ENCODE measurements at regions not wholly inside any gene's neighbourhood (a gene's known extent, or its start where the extent isn't known, plus 50 kb on each side); places are given as distances from the start of the nearest gene placed in this dataset.

DNA sequence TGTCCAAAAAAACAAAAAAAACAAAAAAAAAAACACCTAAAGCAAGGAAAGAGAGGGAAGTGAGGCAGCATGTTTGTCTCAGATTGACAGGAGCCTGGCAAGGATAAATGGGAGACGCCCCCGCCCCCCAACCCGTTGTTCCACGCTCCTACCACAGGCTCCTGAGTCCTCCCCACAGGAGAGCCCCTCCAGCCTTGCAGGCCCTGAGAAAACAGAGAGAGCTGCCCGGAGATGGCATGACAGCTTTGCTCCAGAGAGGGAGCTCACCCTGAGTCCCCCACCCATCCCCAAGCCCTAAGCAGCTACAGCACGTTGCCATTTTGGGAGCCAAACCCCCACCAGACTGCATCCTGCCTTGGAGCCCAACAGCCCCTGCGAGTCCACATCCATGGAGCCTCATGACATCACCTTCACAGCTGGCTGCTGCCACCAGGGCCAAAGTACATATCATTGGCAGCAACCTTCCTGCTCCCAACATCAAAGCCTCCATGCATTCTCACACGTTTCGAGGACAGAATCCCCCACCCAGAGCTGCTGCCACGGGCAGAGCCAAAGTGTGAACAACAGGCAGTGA is 1283.3 kb downstream of the TYW1 start:
- Histone ChIP-seq H3K27me3 (ENCODE audit: control insufficient read depth in 5 of 5, insufficient read depth in 4 of 5, low read length in 5 of 5) (peaks cover 0 to 2% (median 0%) of the 10 kb centered on the region in 5 donors), H3K9ac (ENCODE audit: low read length in 5 of 5) (no peak overlapping the region), H3K9me3 (ENCODE audit: control insufficient read depth in 5 of 5, low read length in 5 of 5) (peaks cover 0 to 10% (median 0%) of the 10 kb centered on the region in 5 donors), H3K27ac (ENCODE audit: low read depth, low read length) (no peak overlapping the region), H3K4me3 (ENCODE audit: low read depth in 1 of 5, low read length in 5 of 5) (no peak overlapping the region), H3K36me3 (ENCODE audit: control insufficient read depth in 5 of 5, insufficient read depth in 5 of 5, low read length in 5 of 5) (no peaks in the 10 kb centered on the region), H3K4me1 (ENCODE audit: control insufficient read depth in 5 of 5, insufficient read depth in 5 of 5, low read length in 5 of 5) (no peaks in the 10 kb centered on the region)

DNA sequence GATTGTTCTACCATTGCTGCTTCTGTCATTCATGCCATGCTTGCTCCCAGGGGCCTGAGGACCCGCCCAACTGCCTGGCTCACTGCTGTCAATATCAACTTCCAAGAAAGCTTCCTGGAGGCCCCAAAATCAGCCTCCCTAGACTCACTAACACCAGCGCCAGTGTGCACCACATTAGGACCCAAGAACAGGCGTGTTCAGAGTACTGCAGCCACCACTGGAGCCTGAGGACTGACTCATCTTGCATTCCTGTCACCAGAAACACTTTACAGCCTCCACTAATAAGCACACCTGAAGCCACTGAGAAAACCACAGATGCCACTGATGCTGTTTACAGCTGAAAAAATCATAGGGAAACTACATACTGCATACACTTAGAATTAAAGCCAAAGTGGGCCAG is 1284.3 kb downstream of the TYW1 start:
- Histone ChIP-seq H3K9ac (ENCODE audit: low read length in 5 of 5) (no peak overlapping the region), H3K4me1 (ENCODE audit: control insufficient read depth in 5 of 5, insufficient read depth in 5 of 5, low read length in 5 of 5) (no peaks in the 10 kb centered on the region), H3K36me3 (ENCODE audit: control insufficient read depth in 5 of 5, insufficient read depth in 5 of 5, low read length in 5 of 5) (no peaks in the 10 kb centered on the region), H3K4me3 (ENCODE audit: low read depth in 1 of 5, low read length in 5 of 5) (no peak overlapping the region), H3K27me3 (ENCODE audit: control insufficient read depth in 5 of 5, insufficient read depth in 4 of 5, low read length in 5 of 5) (peaks cover 0 to 2% (median 0%) of the 10 kb centered on the region in 5 donors), H3K27ac (ENCODE audit: low read depth, low read length) (no peak overlapping the region), H3K9me3 (ENCODE audit: control insufficient read depth in 5 of 5, low read length in 5 of 5) (peaks cover 0 to 14% (median 2%) of the 10 kb centered on the region in 5 donors)

DNA sequence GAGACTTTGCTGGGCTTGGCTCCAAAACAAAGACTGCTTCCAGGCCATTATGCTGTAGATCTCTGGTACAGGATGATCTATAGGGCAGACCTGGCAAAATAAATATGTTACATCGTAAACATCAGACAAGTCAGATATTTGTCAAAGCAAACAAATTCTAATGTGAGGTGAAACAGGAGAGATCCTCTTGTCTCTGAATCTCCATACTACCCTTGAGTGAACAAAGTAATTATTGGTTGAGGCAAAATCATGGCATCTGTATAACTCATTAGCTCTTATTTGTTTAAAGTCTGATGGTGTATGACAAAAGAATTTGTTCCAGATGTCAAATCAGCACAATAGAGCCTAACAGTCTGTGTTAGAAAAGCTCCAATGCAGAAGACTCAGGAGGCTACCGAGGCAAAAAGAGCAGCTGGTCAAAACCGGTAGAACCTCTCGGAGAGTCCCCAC is 1291.5 kb downstream of the TYW1 start:
- Histone ChIP-seq H3K9ac (ENCODE audit: low read length in 5 of 5) (no peak overlapping the region), H3K27me3 (ENCODE audit: control insufficient read depth in 5 of 5, insufficient read depth in 4 of 5, low read length in 5 of 5) (no peaks in the 10 kb centered on the region), H3K4me3 (ENCODE audit: low read depth in 1 of 5, low read length in 5 of 5) (no peak overlapping the region), H3K4me1 (ENCODE audit: control insufficient read depth in 5 of 5, insufficient read depth in 5 of 5, low read length in 5 of 5) (no peaks in the 10 kb centered on the region), H3K36me3 (ENCODE audit: control insufficient read depth in 5 of 5, insufficient read depth in 5 of 5, low read length in 5 of 5) (no peaks in the 10 kb centered on the region), H3K27ac (ENCODE audit: low read depth, low read length) (no peak overlapping the region), H3K9me3 (ENCODE audit: control insufficient read depth in 5 of 5, low read length in 5 of 5) (peaks cover 0 to 21% (median 8%) of the 10 kb centered on the region in 5 donors)

DNA sequence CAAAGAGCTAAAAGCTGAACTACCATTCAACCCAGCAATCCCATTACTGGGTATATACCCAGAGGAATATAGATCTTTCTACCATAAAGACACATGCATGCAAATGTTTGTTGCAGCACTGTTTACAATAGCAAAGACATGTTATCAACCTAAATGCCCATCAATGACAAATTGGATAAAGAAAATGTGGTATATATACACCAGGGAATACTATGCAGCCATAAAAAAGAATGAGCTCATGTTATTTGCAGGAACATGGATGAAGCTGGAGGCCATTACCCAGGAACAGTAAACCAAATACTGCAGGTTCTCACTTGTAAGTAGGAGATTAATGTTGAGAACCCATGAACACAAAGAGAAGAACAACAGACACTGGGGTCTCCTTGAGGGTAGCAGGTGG is 1295.1 kb downstream of the TYW1 start:
- H3K4me1 ChIP-seq (ENCODE audit: control insufficient read depth in 5 of 5, insufficient read depth in 5 of 5, low read length in 5 of 5), result no peaks in the 10 kb centered on the region
- H3K9me3 ChIP-seq (ENCODE audit: control insufficient read depth in 5 of 5, low read length in 5 of 5), result peaks cover 0 to 5% (median 3%) of the 10 kb centered on the region in 5 donors
- H3K4me3 ChIP-seq (ENCODE audit: low read depth in 1 of 5, low read length in 5 of 5), result no peak overlapping the region
- H3K27me3 ChIP-seq (ENCODE audit: control insufficient read depth in 5 of 5, insufficient read depth in 4 of 5, low read length in 5 of 5), result no peaks in the 10 kb centered on the region
- H3K9ac ChIP-seq (ENCODE audit: low read length in 5 of 5), result no peak overlapping the region
- H3K27ac ChIP-seq (ENCODE audit: low read depth, low read length), result no peak overlapping the region
- no peaks in the 10 kb centered on the region for H3K36me3 ChIP-seq (ENCODE audit: control insufficient read depth in 5 of 5, insufficient read depth in 5 of 5, low read length in 5 of 5)

DNA sequence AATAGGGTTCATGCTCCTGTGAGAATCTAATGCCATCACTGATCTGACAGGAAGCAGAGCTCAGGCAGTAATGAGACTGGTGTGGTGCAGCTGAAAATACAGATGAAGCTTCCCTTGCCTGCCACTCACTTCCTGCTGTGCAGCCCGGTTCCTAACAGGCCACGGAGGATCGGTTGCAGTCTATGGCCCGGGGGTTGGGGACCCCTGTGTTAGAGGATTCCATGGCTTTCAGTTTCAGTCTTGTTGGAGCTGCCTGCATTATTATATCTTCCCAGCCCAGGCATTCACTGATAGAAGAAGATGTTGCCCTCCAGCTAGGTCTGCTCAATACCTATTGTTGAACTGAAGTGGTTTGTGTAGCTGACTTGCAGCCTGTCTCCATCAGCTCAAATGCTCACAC is 1298.8 kb downstream of the TYW1 start:
- H3K36me3 ChIP-seq (ENCODE audit: control insufficient read depth in 5 of 5, insufficient read depth in 5 of 5, low read length in 5 of 5), result no peaks in the 10 kb centered on the region
- H3K27me3 ChIP-seq (ENCODE audit: control insufficient read depth in 5 of 5, insufficient read depth in 4 of 5, low read length in 5 of 5), result no peaks in the 10 kb centered on the region
- no peaks in the 10 kb centered on the region for H3K4me1 ChIP-seq (ENCODE audit: control insufficient read depth in 5 of 5, insufficient read depth in 5 of 5, low read length in 5 of 5)
- H3K9me3 ChIP-seq (ENCODE audit: control insufficient read depth in 5 of 5, low read length in 5 of 5), result peaks cover 0 to 3% (median 0%) of the 10 kb centered on the region in 5 donors
- H3K4me3 ChIP-seq (ENCODE audit: low read depth in 1 of 5, low read length in 5 of 5), result no peak overlapping the region
- H3K9ac ChIP-seq (ENCODE audit: low read length in 5 of 5), result no peak overlapping the region
- H3K27ac ChIP-seq (ENCODE audit: low read depth, low read length), result no peak overlapping the region

DNA sequence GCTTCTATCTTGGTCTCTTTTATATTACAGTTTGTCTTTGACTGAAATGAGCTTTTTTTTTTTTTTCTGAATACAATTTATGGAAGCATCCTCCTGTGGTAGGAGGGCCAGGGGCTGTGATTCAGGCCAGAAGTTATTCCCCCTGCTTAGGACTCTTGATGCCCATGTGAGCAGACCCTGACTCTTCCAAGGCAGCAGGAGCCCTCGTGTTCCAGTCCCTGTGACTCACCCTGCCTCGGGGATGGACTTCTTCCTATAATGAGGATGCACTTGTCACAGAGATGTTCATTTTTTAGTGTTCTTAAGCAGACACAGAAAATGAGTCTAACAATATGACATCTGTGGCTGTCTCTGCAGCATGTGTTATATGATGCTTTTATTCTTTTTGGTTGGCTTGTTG is 1293.7 kb upstream of the AUTS2 start:
- H3K4me1 ChIP-seq (ENCODE audit: control insufficient read depth in 5 of 5, insufficient read depth in 5 of 5, low read length in 5 of 5), result no peaks in the 10 kb centered on the region
- H3K4me3 ChIP-seq (ENCODE audit: low read depth in 1 of 5, low read length in 5 of 5), result no peak overlapping the region
- H3K27ac ChIP-seq (ENCODE audit: low read depth, low read length), result no peak overlapping the region
- peaks cover 0 to 3% (median 0%) of the 10 kb centered on the region in 5 donors for H3K9me3 ChIP-seq (ENCODE audit: control insufficient read depth in 5 of 5, low read length in 5 of 5)
- H3K27me3 ChIP-seq (ENCODE audit: control insufficient read depth in 5 of 5, insufficient read depth in 4 of 5, low read length in 5 of 5), result peaks cover 0 to 2% (median 0%) of the 10 kb centered on the region in 5 donors
- H3K9ac ChIP-seq (ENCODE audit: low read length in 5 of 5), result no peak overlapping the region
- no peaks in the 10 kb centered on the region for H3K36me3 ChIP-seq (ENCODE audit: control insufficient read depth in 5 of 5, insufficient read depth in 5 of 5, low read length in 5 of 5)

DNA sequence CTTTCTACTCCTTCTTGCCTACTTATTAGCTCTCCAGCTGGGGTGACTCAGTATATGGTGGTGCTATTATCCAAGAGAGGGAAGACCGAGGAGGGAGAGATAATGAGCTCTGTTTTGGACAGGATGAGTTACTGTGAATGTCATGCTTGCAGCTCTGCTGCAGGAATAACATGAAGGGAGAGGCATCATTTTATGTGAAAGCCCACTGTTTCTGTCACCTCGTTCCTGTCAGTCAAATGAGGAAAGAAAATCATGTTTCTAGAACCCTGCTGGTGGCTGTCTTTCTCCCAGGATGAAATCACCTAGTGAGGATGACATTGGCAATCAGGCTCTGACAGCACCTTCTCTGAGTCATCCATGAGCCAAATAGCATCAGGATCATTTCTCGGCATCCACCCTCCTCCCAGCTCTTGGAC is 1291.6 kb upstream of the AUTS2 start:
- Histone ChIP-seq H3K9me3 (ENCODE audit: control insufficient read depth in 5 of 5, low read length in 5 of 5) (peaks cover 0 to under 1% (median 0%) of the 10 kb centered on the region in 5 donors), H3K36me3 (ENCODE audit: control insufficient read depth in 5 of 5, insufficient read depth in 5 of 5, low read length in 5 of 5) (no peaks in the 10 kb centered on the region), H3K27me3 (ENCODE audit: control insufficient read depth in 5 of 5, insufficient read depth in 4 of 5, low read length in 5 of 5) (peaks cover 0 to 2% (median 0%) of the 10 kb centered on the region in 5 donors), H3K9ac (ENCODE audit: low read length in 5 of 5) (no peak overlapping the region), H3K27ac (ENCODE audit: low read depth, low read length) (no peak overlapping the region), H3K4me3 (ENCODE audit: low read depth in 1 of 5, low read length in 5 of 5) (no peak overlapping the region), H3K4me1 (ENCODE audit: control insufficient read depth in 5 of 5, insufficient read depth in 5 of 5, low read length in 5 of 5) (no peaks in the 10 kb centered on the region)

DNA sequence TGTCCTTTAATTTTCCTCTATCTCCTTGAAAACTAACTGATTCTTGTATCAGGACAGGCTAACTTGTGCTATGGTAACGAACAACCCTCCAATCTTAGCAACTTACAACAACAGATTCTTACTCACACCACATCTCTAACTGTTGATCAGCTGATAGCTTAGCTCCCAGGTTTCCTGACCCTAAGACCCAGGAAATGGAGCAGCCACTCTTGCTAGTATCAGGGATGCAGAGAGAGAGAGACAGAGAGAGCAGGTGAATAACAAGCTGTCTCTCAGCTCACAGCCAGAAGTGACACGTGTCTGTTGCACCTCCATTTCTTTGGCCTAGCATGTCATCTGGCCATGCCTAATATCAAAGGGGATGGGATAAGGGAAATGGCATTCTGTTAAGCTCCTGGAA is 1289.0 kb upstream of the AUTS2 start:
- Histone ChIP-seq H3K9me3 (ENCODE audit: control insufficient read depth in 5 of 5, low read length in 5 of 5) (no peaks in the 10 kb centered on the region), H3K4me3 (ENCODE audit: low read depth in 1 of 5, low read length in 5 of 5) (no peak overlapping the region), H3K9ac (ENCODE audit: low read length in 5 of 5) (no peak overlapping the region), H3K36me3 (ENCODE audit: control insufficient read depth in 5 of 5, insufficient read depth in 5 of 5, low read length in 5 of 5) (no peaks in the 10 kb centered on the region), H3K27me3 (ENCODE audit: control insufficient read depth in 5 of 5, insufficient read depth in 4 of 5, low read length in 5 of 5) (peaks cover 0 to 5% (median 2%) of the 10 kb centered on the region in 5 donors), H3K27ac (ENCODE audit: low read depth, low read length) (no peak overlapping the region), H3K4me1 (ENCODE audit: control insufficient read depth in 5 of 5, insufficient read depth in 5 of 5, low read length in 5 of 5) (peaks cover 0 to 2% (median 0%) of the 10 kb centered on the region in 5 donors)

DNA sequence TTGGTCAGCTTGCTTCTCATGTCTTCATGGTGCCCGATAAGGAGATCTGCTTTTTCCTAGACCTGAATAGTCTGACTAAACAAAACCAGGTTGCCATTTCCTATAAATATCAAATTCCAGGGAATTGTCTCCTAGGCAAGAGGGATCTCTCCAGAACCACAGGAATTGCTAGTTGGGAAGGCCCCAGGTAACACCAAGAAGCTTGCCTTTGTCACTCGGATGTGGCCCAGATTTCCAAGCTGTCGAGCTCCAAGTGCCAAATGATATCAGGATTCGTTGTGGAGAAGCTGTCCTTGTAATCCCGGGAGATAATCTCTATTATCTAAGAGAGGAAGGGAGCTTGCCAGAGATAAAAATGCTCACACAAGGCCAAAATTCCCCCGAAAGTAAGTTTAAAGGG is 1288.5 kb upstream of the AUTS2 start:
- Histone ChIP-seq H3K27ac (ENCODE audit: low read depth, low read length) (no peak overlapping the region), H3K9ac (ENCODE audit: low read length in 5 of 5) (no peak overlapping the region), H3K9me3 (ENCODE audit: control insufficient read depth in 5 of 5, low read length in 5 of 5) (no peaks in the 10 kb centered on the region), H3K4me1 (ENCODE audit: control insufficient read depth in 5 of 5, insufficient read depth in 5 of 5, low read length in 5 of 5) (peaks cover 0 to 5% (median 0%) of the 10 kb centered on the region in 5 donors), H3K36me3 (ENCODE audit: control insufficient read depth in 5 of 5, insufficient read depth in 5 of 5, low read length in 5 of 5) (no peaks in the 10 kb centered on the region), H3K4me3 (ENCODE audit: low read depth in 1 of 5, low read length in 5 of 5) (no peak overlapping the region), H3K27me3 (ENCODE audit: control insufficient read depth in 5 of 5, insufficient read depth in 4 of 5, low read length in 5 of 5) (peaks cover 0 to 7% (median 4%) of the 10 kb centered on the region in 5 donors)

DNA sequence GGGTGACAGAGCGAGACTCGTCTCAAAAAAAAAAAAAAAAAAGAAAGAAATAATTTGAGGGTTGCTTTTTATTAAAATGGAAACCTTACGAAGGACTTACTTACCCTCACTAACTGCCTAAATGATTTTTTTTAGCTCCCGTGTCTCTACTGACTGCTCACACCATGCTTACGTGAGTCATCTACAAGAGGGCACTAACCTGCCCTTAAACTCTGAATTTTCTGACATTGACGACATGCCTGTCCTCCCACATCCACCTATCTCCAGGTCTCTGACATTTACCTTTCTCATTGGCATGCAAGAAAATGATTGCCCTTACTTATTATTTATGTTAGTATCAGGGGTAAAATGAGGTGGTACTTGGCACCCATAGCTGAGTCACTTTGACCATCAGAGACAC is 1286.3 kb upstream of the AUTS2 start:
- no peaks in the 10 kb centered on the region for H3K9me3 ChIP-seq (ENCODE audit: control insufficient read depth in 5 of 5, low read length in 5 of 5)
- no peak overlapping the region for H3K9ac ChIP-seq (ENCODE audit: low read length in 5 of 5)
- H3K4me3 ChIP-seq (ENCODE audit: low read depth in 1 of 5, low read length in 5 of 5), result no peak overlapping the region
- no peaks in the 10 kb centered on the region for H3K36me3 ChIP-seq (ENCODE audit: control insufficient read depth in 5 of 5, insufficient read depth in 5 of 5, low read length in 5 of 5)
- H3K27me3 ChIP-seq (ENCODE audit: control insufficient read depth in 5 of 5, insufficient read depth in 4 of 5, low read length in 5 of 5), result peaks cover 0 to 5% (median 4%) of the 10 kb centered on the region in 5 donors
- H3K27ac ChIP-seq (ENCODE audit: low read depth, low read length), result no peak overlapping the region
- H3K4me1 ChIP-seq (ENCODE audit: control insufficient read depth in 5 of 5, insufficient read depth in 5 of 5, low read length in 5 of 5), result peaks cover 0 to 5% (median 0%) of the 10 kb centered on the region in 5 donors
